ENCODE measurements at regions not wholly inside any gene's neighbourhood (a gene's known extent, or its start where the extent isn't known, plus 50 kb on each side); places are given as distances from the start of the nearest gene placed in this dataset.

- Histone ChIP-seq H3K9ac (no peak overlapping the region), H3K4me2 (no peak overlapping the region), H3F3A (ENCODE audit: low read depth) (no peaks in the 10 kb centered on the region), H3K4me1 (no peaks in the 10 kb centered on the region), H3K9me3 (ENCODE audit: low read depth) (no peaks in the 10 kb centered on the region), H3K79me2 (ENCODE audit: low read depth) (no peaks in the 10 kb centered on the region), H3K36me3 (no peaks in the 10 kb centered on the region), H3K27me3 (no peaks in the 10 kb centered on the region), H3K4me3 (no peak overlapping the region), H3K27ac (no peak overlapping the region), H4K20me1 (ENCODE audit: low read depth) (no peaks in the 10 kb centered on the region), H2AFZ (replicated peaks) (no peak overlapping the region)
- TF ChIP-seq EZH2phosphoT487 (IDR thresholded peaks at IDR 0.05) = no peak
- no peak for TF ChIP-seq CTCF (IDR thresholded peaks at IDR 0.05)
- no peak for TF ChIP-seq EZH2 (IDR thresholded peaks at IDR 0.05)
- DNase-seq (ENCODE audit: low spot score) = no peak
- no peak overlapping the region for H3K27ac Mint-ChIP-seq
- H3K9me3 Mint-ChIP-seq = peaks cover 14% of the 10 kb centered on the region
- no peaks in the 10 kb centered on the region for H3K36me3 Mint-ChIP-seq
- no peak overlapping the region for H3K4me3 Mint-ChIP-seq
- H3K27me3 Mint-ChIP-seq (ENCODE audit: insufficient read depth, low read depth) = peaks cover 3% of the 10 kb centered on the region
- H3K4me1 Mint-ChIP-seq = no peaks in the 10 kb centered on the region
These were observed 244.2 kb upstream of the F9 start for GRCh38 chrX:139286342-139286741.

- Histone ChIP-seq H3K4me1 (no peaks in the 10 kb centered on the region), H3K79me2 (ENCODE audit: low read depth) (no peaks in the 10 kb centered on the region), H3K4me3 (no peak overlapping the region), H3K9me3 (ENCODE audit: low read depth) (peaks cover 6% of the 10 kb centered on the region), H3K36me3 (no peaks in the 10 kb centered on the region), H3K27ac (no peak overlapping the region), H3K4me2 (no peak overlapping the region), H3K9ac (no peak overlapping the region), H2AFZ (replicated peaks) (no peak overlapping the region), H3K27me3 (no peaks in the 10 kb centered on the region), H3F3A (ENCODE audit: low read depth) (no peaks in the 10 kb centered on the region), H4K20me1 (ENCODE audit: low read depth) (no peaks in the 10 kb centered on the region)
- H3K27me3 Mint-ChIP-seq (ENCODE audit: insufficient read depth, low read depth) = no peaks in the 10 kb centered on the region
- peaks cover 4% of the 10 kb centered on the region for H3K9me3 Mint-ChIP-seq
- H3K36me3 Mint-ChIP-seq = no peaks in the 10 kb centered on the region
- no peak for DNase-seq (ENCODE audit: low spot score)
- TF ChIP-seq EZH2 (IDR thresholded peaks at IDR 0.05) (no peak), EZH2phosphoT487 (IDR thresholded peaks at IDR 0.05) (no peak), CTCF (IDR thresholded peaks at IDR 0.05) (no peak)
- no peaks in the 10 kb centered on the region for H3K4me1 Mint-ChIP-seq
- H3K4me3 Mint-ChIP-seq = no peak overlapping the region
- H3K27ac Mint-ChIP-seq = no peak overlapping the region
These were observed 262.7 kb upstream of the F9 start for GRCh38 chrX:139267851-139268250.

GRCh38 chrX:139246295-139246694, 284.2 kb upstream of the F9 start:
- Histone ChIP-seq H2AFZ (replicated peaks) (no peak overlapping the region), H3K9ac (no peak overlapping the region), H3K79me2 (ENCODE audit: low read depth) (no peaks in the 10 kb centered on the region), H3K27ac (no peak overlapping the region), H3K27me3 (no peaks in the 10 kb centered on the region), H3K36me3 (no peaks in the 10 kb centered on the region), H3K9me3 (ENCODE audit: low read depth) (no peaks in the 10 kb centered on the region), H4K20me1 (ENCODE audit: low read depth) (no peaks in the 10 kb centered on the region), H3F3A (ENCODE audit: low read depth) (no peaks in the 10 kb centered on the region), H3K4me2 (no peak overlapping the region), H3K4me1 (no peaks in the 10 kb centered on the region), H3K4me3 (no peak overlapping the region)
- H3K9me3 Mint-ChIP-seq = peaks cover 2% of the 10 kb centered on the region
- DNase-seq (ENCODE audit: low spot score) = no peak
- H3K36me3 Mint-ChIP-seq = no peaks in the 10 kb centered on the region
- peaks cover 6% of the 10 kb centered on the region for H3K4me1 Mint-ChIP-seq
- TF ChIP-seq CTCF (IDR thresholded peaks at IDR 0.05) = no peak
- TF ChIP-seq EZH2 (IDR thresholded peaks at IDR 0.05) = no peak
- no peak for TF ChIP-seq EZH2phosphoT487 (IDR thresholded peaks at IDR 0.05)
- H3K27ac Mint-ChIP-seq = no peak overlapping the region
- H3K4me3 Mint-ChIP-seq = no peak overlapping the region
- no peaks in the 10 kb centered on the region for H3K27me3 Mint-ChIP-seq (ENCODE audit: insufficient read depth, low read depth)

DNA sequence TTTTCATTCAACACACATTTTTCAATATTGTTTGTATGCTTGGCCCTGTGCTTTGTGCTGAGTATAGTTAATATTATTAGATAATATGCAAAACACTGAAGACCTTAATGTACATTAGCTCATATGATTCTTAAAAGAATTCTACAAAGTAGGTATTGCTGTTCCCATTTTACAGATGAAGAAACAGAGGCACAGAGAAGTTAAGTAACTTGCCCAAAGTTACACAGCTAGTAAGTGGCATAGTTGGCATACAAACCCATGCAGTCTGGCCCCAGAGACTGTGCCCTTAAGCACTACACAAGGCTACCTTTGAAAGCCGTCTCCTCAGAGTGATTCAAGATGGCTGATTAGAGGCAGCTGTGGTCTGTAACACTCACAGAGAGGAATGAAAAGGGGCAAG, 293.4 kb upstream of the F9 start:
- Mint-ChIP-seq H3K27me3 (ENCODE audit: insufficient read depth, low read depth) (peaks cover 10% of the 10 kb centered on the region), H3K4me3 (no peak overlapping the region), H3K36me3 (no peaks in the 10 kb centered on the region), H3K4me1 (no peaks in the 10 kb centered on the region), H3K9me3 (peaks cover 3% of the 10 kb centered on the region), H3K27ac (no peak overlapping the region)
- DNase-seq (ENCODE audit: low spot score) = no peak
- Histone ChIP-seq H3K27ac (no peak overlapping the region), H2AFZ (replicated peaks) (no peak overlapping the region), H3K9ac (no peak overlapping the region), H3K36me3 (no peaks in the 10 kb centered on the region), H3K9me3 (ENCODE audit: low read depth) (no peaks in the 10 kb centered on the region), H3K4me2 (no peak overlapping the region), H3K27me3 (no peaks in the 10 kb centered on the region), H3K4me3 (no peak overlapping the region), H3F3A (ENCODE audit: low read depth) (no peaks in the 10 kb centered on the region), H4K20me1 (ENCODE audit: low read depth) (no peaks in the 10 kb centered on the region), H3K4me1 (no peaks in the 10 kb centered on the region), H3K79me2 (ENCODE audit: low read depth) (no peaks in the 10 kb centered on the region)
- TF ChIP-seq CTCF (IDR thresholded peaks at IDR 0.05) = no peak
- TF ChIP-seq EZH2phosphoT487 (IDR thresholded peaks at IDR 0.05) = no peak
- no peak for TF ChIP-seq EZH2 (IDR thresholded peaks at IDR 0.05)
